ENCODE measurements at regions not wholly inside any gene's neighbourhood (a gene's known extent, or its start where the extent isn't known, plus 50 kb on each side); places are given as distances from the start of the nearest gene placed in this dataset.

GRCh38 chr9:86405926-86406325, 51.7 kb upstream of the TUT7 start:
- DNase-seq = no peak

DNA sequence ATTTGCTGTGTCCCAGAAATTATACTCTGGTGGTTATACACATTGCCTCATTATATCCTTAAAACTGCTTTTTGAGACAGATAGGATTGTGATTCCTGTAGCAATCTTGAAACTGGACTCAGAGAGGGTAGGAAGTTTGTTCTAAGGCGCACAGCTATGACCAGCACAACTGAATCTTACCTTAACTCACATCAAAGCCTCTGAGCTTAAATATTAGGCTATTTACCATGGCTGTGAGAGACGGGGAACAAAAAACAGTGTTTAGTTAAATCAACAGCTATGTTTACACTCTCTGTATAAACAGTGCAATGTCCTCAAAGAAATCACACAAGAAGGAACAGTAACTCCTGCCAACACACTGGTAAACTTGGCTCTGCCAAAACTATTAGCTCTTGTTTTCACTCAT, 50.9 kb upstream of the TUT7 start:
- no peak for DNase-seq

Measured in CD4-positive, alpha-beta T cell treated with Interferon gamma for 1 hour (primary cell).